GM19452 (cell line): ENCODE measurements at regions not wholly inside any gene's neighbourhood (a gene's known extent, or its start where the extent isn't known, plus 50 kb on each side); places are given as distances from the start of the nearest gene placed in this dataset.
"Not testable (repeated sequence)": the region's sequence is repeated elsewhere in the genome, so short reads cannot be mapped to it uniquely, and the experiment has no call there.

Experiments
- ATAC-seq: cut with Tn5 transposase; IDR thresholded peaks from one replicate; pipeline ENCODE4 v1.9.1; 2021; ENCODE audit not compliant: unreplicated experiment

DNA sequence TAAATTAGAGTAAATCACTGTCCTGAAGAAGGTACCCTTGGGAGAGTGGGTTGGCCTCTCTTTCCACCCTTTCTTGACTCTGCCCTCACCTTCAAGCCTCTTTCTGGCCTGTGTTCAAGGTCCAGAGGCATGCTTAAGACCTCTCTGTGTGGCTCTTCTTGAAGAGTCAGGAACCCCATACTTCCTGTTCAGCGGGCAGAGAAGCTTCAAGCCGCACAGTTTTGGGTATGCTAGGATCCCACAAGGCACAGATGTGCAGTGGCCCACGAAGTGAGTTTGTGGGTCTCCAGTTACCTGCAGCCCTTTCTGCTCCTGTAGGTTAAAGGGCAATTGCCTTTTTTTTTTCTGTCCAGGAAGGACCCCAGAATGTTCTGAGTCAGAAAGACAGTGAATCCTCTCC, 113.7 kb downstream of the PPIAL4A start:
- ATAC-seq = not testable (repeated sequence)

DNA sequence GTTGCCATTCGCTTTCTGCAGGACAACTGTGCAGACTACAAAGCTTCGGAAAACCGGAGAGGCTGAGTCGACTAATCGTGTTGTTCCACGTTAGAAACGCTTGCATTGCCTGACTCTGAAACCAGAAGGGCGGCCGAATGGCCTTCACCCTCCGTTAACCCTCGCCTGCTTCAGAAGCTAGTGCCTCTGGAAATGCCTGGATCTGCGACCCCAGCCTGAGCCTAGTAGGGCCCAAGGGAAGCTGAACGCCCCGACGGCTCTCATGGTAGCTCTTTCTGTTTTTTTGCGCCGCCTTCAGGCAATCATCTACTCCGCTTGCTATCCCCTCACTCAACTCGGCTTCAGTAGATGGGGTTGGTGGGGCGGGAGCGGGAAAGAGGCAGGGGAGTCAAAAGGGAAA, 117.3 kb downstream of the PPIAL4A start:
- not testable (repeated sequence) for ATAC-seq

DNA sequence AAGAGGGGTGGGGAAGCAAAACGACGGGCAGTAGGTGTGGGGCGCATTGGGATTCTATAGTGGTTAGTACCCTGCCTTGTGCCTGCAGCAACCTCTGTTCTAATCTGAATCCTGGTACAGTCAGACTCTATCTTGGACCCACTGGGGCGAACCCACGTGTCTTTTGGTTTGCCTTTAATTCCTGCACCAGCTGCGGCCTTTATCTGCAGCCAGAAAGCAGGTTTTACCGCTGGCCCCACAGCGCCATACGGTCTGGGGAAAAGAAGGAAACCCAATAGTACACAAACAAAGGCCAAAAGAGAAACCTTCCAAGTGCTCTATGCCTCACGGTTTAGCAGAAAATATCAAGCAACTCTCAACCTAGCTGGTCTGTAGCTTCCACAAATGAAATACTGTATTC, 118.2 kb downstream of the PPIAL4A start:
- ATAC-seq = not testable (repeated sequence)

DNA sequence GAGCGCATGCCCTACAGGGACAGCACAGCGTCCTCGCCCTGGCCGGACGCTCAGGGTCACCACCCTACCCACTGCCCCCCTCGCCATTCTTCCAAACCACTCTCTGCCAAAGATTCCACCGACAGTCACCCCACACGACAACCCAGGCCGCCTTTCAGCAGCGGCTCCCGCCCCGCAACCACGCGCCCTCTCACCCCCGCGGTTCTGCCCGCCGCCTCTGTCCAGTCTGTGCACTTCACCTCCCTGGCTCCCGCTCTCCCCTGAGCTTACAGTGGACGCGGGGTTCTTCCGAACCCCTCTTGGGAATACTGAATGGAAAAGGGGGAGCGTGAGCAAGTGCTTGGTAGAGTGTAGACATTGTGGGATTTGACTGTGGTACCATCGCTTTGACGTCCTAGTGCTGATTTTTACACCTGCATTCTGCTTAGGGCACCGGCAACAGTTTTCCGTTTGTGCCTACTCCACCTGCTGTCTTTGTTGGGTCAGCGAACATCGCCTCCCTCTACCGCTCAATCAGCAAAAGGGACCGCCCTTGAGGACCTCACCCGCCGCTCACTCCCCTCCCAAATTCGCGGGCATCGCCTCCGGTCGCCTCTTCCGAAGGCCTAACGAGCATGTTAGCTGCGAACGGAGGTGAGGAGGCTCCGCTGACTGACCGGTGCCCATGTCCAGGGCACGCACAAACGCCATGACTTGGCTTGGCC, 119.1 kb downstream of the PPIAL4A start:
- ATAC-seq = not testable (repeated sequence)

DNA sequence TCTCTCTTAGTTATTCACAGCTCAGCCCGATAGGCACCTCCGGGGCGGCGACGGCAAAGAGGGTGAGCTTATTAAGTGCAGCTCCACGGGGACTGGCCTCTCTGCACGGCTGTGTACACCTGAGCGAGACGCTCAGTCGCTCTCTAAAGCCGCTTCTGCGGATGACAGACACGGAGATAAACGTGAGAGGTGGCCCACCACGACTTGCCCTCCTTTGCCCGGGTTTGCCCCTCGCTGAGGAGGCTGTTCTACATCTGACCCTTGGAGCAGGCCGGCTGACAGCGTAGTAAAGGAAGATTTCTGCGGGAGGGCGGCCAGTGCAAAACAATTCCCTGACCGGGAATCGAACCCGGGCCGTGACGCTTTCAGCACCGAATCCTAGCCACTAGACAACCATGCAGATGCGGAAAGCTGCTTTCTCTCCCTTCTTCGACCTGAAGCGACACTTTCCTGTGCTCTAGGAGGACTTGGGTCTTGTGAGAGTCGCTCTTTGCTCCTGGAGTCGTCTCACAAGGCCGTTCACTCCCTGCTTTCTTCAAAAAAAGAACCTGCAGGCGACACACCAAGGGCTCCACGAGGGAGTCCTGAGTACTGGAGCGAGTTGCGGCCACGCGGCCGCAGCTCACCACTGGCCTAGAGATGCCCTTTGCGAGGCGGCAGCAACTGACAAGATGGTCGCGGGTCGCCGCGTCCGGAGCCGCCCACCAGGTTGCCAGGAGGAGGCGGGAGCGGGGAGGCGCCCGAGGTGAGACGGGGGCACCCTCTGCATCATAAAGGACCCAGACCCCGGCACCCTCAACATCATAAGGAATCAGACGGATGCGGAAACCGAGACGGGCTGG, 119.9 kb downstream of the PPIAL4A start:
- ATAC-seq = not testable (repeated sequence)

DNA sequence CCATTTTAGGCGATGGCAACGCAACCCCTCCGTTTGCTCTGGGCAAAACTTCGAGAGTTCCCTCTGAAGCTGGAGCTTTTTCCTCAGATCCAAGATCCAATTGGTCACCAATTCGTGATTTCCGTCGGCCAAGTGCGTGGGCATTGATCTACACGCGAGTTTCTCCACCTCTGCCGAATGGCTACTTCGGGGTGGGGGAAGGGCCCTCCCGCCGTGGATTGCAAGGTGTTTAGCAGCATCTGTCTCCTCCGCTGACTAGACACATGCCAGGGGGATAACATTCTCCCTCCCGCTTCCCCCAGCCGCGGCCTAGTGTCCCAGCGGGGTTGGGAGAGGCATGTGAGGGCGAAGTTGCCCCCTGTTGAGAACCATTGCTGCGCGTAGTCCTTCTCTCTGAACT, 120.6 kb downstream of the PPIAL4A start:
- not testable (repeated sequence) for ATAC-seq

DNA sequence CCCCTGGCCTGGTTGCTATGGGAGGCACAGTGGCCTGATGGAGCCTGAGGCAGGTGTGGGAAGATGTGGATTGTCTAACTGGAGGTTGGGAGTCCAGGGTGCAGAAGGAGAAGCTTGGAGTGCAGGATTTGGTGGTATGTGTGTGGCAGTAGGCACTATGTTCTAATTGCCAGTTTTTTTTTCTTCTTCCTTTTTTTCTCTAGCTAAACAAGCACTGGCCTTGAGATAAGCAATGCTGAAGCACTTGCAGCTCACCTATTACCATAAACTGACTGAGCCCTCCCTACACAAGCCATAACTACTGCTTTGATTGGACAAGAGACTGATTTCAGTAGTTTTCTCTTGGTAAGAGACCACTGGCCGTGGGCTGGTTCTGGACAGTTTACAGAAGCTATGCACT, 123.6 kb downstream of the PPIAL4A start:
- ATAC-seq = not testable (repeated sequence)

DNA sequence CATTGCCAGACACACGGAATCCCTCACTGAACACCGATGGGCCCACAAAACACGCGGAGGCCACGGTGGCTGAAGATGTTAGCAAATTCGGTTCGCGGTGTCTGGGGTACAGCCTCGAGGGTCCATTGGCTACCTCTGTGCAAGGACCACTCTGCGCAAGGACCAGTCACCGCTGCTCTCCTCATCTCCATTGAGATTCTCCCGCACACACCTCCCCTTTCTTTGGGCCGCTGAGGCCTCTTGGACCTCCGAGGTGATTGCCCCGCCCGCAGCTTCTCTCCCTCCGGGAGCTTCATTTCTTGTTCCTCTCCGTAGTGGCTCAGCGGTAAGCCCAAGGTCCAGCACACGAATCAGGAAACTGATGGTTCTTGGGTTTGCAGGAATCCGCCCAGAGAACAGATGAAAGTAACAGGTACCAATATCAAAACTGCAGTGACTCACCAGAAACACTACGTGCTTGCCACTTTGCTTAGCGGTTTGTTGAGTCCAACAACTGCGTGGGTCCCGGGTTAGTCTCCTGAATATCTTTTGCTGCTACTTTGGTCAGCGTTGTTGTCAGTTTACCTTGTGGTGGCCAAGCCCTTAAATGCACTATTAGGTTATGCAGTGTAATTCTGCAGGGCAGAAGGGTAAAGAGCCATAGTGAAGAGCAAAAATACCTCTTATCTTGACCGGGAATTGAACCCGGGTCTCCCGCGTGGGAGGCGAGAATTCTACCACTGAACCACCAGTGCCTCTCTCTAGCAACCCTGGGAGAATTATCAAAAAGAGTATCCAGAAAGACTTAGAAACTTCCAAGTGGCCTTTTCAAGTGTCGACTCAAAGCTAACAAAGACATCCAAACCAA, 126.8 kb downstream of the PPIAL4A start:
- ATAC-seq = not testable (repeated sequence)

DNA sequence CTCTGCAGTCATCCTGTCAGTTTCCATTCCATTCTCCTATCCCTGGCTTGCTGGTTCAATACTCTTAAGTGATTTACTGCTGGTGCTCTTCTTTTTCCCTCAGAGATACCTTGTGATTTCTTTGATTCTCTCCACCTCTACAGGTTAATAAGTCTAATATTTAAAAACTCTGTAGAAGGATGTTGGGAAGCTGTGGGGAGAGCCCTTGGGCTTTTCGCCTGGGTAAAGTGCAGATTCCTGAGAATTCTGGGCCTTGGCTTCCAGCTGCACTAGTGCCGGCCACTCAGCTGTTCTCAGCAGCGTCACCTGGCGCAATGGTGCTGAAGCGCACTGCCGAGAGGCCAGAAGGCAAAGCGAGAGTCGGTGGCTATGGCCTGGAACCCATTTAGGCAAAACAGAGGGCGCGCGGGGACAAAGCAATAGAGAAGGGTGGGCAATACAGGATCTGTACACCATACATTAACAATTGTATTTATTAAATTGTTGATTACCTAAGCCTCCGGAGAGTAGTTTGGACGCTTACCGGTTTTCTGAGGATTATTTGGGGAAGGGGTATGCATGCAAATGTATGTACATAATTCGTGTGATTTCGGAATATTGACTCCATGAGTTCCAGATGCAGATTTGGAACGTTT, 130.3 kb downstream of the PPIAL4A start:
- not testable (repeated sequence) for ATAC-seq

DNA sequence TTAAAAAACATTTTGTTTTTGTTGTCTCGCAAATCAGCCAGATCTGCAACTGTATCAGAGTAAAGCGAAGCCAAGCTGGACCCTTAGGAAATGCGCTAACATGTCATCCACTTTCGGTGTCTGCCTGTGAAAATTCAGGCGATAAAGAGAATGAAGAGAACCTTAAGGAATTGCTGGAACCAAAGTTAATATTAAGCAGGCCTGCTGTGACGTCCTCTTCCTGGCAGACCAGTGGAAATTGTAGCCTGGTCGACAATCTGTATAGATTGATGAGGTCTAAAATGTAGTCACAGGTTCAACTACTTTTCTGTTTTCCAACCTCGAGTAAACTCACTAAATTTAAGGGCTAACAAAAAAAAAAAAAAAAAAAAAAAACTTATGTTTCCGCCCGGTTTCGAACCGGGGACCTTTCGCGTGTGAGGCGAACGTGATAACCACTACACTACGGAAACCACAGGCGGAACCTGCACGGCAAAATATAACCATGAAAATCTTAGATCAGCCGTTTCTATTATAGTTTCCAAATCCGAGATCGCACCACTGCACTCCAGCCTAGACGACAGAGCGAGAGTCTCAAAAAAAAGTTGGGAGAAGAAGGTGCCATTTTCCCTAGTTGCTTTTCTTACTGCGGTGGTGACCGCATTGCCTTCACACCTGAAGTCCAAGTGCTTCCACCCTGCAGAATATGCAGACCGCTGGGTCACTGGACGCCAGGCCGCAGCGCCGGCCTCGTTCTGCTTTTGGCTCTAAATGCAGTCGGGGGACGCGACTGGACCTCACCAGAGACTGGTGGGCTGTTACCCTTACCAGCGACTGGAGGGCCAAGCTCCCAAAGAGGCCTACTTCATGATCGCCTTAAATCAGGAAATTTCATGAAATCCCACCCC, 131.0 kb downstream of the PPIAL4A start:
- ATAC-seq = not testable (repeated sequence)

DNA sequence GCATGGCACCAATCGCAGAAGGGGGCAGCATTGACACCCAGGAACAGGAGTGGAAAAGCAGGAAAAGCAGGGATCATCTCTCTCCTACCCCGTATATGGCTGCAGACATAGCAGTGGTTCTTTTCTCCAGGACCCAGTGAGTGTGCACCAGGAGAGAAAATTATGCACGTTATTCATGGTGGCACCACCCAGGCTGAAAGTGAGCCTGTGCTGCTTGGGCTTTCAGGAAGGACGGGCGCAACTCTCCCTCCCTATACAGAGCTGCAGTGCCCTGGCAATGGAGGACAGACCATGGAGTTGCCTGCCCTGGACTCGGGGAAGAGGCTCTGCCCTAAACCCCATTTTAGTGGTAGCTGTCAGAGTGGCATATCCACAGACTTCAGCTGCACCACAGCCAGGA, 132.1 kb downstream of the PPIAL4A start:
- ATAC-seq = not testable (repeated sequence)

DNA sequence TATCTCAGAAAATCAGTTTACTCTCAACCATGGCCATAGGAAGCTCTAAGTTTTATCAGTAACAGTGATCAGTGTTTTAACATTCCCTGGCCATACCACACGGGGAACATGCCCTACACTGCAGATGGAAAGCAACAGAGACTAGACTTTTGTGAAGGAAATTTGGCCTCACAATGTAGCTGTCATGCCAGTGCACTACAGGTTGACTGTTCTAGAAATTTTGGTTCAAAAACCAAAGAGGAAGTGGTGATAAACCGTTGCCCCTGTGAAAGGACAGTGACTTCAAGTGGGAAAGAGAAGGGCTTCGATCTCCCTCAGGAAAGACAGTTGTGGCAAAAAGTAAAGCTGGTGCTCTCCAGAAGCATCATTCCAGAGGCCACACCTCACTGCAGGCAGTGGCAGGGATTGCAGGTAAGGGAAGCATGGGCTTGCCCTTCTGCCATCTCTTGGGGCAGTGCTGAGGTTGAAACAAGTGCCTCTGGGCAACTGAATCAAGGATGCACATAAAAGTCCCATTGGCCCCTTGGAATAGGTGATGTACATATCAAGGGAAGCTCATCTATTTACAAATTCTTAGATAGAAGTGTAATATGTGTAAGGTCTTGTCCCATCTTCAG, 143.4 kb downstream of the PPIAL4A start:
- ATAC-seq = not testable (repeated sequence)

DNA sequence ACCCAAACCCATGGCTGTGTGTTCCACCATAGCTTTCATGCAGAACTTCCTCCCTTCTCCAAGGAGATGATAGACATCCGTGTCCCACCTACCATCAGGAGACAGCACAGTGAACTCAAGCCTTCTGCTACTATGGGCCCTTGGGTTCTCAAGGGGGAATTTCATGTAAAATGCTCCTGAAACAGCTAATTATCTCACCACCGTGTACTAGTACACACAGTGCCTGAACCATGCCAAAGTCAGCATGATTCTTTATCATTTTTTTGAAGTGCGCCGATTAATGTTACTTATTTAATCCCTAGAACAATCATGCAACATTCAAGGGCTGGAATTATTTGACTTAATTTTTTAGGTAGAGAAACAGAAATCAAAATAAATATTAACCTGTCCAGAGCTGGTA, 147.2 kb downstream of the PPIAL4A start:
- ATAC-seq = not testable (repeated sequence)

DNA sequence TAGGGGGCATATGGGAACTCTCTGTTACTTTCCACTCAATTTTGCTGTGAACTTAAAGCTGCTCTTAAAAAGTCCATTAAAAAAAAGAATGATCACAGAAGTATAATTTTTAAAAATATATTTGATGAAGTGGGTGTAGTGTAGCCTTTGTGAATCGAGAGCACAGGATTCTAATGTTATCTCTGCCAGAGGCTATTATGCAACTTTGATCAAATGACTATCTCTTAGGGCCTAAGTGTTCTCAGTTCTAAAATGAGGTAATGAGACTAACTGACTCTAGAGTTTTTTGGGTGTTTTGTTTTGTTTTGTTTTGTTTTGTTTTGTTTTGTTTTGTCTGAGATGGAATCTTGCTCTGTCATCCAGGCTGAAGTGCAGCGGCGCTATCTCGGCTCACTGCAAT, 143.2 kb downstream of the FAM72B start:
- ATAC-seq = not testable (repeated sequence)

DNA sequence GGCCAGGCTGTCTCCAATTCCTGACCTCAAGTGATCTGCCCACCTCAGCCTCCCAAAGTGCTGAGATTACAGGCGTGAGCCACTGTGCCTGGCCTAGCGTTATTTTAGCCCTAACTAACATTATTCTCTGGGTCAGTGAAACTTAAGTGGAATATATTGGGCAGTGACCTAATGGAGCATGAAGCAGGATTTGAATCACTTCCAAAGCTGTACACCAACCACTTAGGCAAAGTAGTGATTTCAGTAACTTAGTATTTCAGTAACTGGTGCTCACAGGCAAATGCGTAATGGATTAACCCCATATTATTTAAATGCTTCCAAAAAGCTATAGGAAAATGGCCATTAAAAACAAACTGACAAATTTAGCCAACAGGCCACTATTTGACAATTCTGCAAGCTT, 142.6 kb downstream of the FAM72B start:
- ATAC-seq = not testable (repeated sequence)

DNA sequence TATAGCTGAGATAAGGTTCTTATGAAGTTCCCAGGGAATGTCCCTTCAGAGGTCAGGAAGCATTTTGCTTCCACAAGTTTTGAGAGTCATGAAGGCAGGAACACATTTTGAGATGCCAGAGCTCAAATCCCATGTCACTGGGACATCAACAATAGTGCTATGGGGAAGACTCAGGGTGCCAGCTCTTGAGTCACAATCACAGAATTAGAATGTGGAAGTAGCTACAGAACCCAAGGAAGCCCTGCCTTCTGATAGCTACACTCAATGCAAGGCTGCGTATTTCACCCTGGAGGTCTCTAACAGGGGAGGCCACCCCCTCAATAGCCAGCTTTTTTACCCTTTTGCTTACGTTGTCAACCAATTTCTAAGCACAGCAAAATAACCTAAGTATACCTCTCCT, 141.3 kb downstream of the FAM72B start:
- ATAC-seq = not testable (repeated sequence)

DNA sequence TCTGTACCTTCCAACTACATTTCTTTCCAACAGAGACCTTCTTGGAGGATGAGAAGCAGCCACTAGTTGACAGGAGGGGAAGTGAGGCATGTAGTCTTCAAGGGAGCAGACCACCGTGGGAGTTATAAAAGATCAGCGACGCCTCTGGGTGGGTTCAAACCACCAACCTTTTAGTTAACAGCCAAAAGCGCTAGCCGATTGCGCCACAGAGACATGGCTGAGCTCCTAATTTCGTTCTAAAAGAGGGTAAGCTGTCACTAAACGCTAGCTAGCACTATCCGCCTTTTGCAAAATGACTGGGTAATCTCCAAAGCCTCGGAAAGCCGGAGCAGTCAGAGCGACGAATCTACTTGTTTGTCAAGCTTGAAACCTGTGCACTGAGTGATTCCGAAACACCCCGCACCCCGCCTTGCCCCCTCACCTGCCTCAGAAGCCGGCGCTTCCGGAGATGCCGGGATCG, 135.8 kb downstream of the FAM72B start:
- ATAC-seq = not testable (repeated sequence)

DNA sequence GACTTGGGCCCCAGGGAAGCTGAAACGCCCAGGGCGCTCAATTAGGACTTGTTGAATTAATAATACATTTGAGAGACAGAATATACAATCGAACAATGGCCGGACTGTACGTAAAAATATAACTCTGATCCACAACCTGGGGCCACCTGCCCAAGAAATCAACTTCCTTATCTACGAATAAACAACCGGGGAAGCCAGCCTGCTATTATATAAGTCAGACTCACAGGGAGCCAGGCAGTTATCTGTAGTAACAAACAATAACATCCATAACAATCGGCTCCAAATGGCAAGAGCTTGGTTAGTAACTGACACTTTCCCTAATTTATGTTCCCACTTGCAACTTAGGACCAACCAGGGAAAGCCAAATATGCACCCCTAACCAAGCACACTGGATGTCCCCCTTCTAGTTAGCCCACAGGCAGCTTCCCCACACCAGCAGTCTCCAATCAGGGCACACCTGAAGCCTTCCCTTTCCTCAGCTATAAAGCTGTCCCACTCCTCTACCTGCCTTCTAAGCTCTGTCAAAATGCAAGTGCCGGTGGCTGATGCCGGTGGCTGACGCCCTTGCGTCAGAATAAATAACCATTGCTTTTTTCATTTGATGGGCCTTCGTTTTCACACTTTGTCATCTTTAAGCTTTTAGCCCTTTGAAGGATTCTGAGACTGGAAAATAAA, 135.2 kb downstream of the FAM72B start:
- not testable (repeated sequence) for ATAC-seq

DNA sequence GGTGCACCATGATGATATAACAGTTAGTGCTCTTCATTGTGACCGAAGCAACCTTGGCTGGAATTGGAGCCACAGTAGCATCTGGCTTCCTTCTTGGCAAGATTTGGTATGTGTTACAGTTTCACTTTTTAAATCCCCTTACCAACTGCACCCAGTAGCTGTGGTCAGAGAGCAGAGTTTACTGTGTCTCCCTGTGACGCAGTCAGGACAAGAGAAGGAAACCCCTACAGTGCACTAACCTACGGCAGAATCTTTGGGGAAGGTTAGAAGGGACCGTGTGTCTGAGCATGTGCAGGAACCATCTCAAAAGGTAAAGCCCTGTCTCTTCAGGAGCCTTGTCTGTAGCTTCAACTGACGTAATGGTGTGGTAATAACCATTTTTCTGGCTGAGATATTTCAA, 134.0 kb downstream of the FAM72B start:
- ATAC-seq = not testable (repeated sequence)
